CD1c-positive myeloid dendritic cell (primary cell): ENCODE measurements at regions not wholly inside any gene's neighbourhood (a gene's known extent, or its start where the extent isn't known, plus 50 kb on each side); places are given as distances from the start of the nearest gene placed in this dataset.
"Not testable (repeated sequence)": the region's sequence is repeated elsewhere in the genome, so short reads cannot be mapped to it uniquely, and the experiment has no call there.

ENCODE experiments used
- DNase-seq: peaks from one replicate; pipeline ENCODE4 v3.0.0-alpha.2; 2016; ENCODE audit errors: extremely low spot score

DNA sequence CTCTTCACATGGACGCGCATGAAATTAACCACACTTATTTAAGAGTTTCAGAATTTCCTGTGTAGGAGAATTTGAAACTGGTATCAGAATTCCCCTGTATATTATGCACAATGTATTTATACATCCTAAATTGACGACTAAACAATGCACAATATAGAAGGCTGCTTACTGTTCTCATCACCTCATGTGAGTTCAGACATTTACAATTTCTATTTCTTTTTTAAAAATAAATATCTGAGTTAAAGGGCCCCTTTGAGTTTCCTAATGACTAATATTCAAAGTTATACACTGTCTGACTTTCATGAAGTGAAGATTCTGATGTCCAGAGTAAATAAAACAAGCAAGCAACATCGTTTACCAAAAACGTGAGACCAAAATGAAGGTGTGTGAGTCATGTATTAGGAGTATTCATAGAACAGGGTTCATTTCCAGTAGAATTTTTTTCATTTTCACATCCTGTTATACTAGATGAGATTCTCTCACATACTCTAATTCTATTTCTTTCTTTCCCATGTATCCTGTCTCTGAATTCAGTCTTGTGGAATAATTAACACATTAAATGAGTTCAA is 406.2 kb downstream of the NUP35 start:
- DNase-seq: no peak

DNA sequence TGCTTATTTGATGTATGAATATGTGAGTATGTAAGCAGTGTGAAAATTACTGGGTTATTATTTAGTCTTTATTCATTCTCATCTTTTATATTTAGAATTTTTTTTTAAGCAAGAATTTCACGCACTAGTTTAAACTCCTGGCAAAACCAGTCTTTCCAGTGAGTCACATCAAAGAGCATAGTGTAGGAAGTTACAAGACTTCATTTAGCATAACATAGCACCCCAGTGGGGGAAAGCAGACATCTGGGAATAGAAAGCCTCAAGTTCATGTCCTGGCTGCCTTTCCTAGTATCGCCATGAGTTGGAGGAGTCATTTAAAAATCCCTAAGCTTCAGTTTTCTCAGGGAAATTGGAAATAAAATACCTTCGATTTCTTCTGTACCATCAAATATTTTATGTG is 408.3 kb downstream of the NUP35 start:
- DNase-seq: no peak

DNA sequence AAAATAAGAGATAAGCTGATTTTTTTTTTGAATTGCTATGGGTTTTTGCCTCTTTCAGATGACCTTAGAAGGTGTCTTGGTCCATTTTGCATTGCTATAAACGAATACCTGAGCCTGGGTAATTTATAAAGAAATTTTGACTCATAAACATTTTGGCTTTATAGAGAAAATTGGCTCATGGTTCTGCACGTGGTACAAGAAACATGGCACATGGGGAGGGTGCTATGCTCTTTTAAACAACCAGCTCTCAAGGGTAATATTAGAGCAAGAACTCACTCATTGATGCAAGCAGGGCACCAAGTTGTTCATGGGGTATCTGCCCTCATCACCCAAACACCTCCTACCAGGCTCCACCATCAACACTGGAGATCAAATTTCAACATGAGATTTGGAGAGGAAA is 408.8 kb downstream of the NUP35 start:
- no peak for DNase-seq

DNA sequence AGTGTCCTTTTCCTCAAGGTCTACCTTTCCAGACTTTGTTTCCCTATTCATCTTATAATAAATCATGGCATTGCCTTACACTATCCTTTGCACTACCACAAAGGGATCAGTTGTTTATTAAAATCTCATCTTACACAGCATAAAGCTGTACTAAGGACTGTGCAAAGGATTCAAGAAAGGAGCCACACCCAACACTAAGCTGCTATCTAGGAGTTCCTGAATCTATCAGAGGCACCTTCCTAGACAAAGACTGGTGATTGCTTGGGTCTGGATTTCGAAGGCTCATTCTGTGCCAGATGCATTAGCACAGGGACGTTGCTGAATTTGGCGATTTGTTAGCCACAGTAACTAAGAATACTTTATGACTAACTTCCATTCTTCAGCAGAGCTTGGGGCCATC is 412.0 kb downstream of the NUP35 start:
- DNase-seq: no peak

DNA sequence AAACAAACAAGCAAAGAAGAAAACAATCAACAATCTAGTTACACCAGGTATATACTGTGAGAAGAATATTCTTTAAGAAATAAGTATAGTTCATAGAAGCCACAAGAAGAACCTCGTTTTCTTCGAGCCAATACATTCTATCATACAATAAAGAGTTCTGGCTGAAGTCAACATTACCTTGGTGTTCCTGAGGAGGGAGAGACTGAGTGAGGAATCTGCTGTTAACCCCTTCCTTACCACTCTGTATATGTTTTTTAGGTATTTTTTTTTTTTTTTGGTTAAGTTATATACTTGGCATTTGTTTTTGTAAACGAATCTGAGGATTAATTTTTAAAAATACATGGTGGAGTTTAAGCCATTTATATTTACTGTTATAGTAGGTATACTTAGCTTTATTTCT is 412.5 kb downstream of the NUP35 start:
- no peak for DNase-seq

DNA sequence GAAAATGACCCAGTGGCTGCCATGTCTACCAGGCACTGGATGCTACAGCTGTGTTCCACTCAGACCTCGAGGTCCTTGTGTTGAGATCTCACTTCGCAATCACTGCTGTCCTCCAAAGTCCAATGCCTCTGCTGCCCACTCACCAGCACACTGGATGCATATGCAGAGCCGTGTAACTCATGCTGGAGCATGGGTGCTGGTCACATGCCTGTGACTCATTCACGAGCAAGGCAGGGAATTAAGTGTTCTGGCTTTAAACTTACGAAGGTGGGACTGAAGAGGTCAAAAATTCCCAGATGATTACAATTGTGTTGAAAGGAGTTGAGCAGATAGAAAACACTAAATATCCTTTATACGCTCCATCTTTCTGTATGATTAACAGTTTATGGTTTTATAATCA is 417.5 kb downstream of the NUP35 start:
- no peak for DNase-seq

DNA sequence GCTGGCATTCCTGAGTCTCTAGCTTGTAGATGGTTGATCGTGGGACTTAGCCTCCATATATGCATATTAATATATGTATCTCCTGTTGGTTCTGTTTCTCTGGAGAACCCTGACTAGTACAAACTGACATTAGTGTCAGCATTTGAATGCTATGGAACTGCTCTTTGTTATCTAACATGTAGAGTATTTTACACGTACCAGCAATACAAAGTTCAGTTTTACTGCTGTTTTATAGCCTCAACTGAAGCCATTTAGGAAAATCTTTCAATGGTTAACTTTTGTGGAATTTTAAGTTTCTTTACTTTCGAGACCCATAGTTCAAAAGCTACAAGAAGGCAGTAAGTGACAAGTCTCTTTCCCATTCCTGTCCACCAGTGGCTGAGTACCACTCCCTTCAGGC is 418.4 kb downstream of the NUP35 start:
- DNase-seq: no peak

DNA sequence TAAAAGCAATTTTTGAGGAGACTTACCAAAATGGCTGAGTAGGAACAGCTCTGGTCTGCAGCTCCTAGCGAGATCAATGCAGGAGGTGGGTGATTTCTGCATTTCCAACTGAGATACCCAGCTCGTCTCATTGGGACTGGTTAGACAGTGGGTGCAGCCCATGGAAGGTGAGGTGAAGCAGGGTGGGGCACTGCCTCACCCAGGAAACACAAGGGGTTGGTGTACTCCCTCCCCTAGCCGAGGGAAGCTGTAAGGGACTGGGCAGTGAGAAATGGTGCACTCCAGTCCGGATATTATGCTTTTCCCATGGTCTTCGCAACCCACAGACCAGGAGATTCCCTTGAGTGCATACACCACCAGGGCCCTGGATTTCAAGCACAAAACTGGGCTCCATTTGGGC is 419.0 kb downstream of the NUP35 start:
- DNase-seq: no peak

DNA sequence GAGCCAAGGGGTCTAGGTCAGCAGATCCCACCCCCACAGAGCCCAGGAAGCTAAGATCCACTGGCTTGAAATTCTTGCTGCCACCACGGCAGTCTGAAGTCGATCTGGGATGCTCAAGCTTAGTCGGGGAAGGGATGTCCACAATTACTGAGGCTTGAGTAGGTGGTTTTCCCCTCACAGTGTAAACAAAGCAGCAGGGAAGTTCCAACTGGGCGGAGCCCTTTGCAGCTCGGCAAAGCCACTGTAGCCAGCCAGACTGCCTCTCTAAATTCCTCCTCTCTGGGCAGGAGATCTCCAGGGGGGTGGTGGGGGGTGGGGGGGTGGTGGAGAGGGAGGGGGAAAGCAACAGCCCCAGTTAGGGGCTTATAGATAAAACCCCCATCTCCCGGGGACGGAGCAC is 419.5 kb downstream of the NUP35 start:
- no peak for DNase-seq

DNA sequence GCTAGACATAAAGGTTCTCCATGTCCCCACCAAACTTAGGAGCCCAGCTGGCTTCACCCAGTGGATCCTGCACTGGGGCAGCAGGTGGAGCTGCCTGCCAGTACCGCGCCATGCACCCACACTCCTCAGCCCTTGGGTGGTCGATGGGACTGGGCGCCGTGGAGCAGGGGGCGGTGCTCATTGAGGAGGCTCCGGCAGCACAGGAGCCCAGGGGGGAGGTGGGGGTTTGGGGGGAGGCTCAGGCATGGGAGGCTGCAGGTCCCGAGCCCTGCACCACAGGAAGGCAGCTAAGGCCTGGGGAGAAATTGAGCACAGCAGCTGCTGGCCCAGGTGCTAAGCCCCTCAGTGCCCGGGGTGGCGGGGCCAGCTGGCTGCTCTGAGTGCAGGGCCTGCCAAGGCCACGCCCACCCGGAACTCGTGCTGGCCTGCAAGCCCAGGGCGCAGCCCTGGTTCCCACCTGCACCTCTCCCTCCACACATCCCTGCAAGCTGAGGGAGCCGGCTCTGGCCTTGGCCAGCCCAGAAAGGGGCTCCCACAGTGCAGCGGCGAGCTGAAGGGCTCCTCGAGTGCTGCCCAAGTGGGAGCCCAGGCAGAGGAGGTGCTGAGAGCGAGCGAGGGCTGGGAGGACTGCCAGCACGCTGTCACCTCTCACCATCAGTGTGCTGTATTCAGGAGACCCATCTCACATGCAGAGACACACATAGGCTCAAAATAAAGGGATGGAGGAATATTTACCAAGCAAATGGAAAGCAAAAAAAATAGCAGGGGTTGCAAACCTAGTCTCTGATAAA is 422.5 kb downstream of the NUP35 start:
- DNase-seq: not testable (repeated sequence)

DNA sequence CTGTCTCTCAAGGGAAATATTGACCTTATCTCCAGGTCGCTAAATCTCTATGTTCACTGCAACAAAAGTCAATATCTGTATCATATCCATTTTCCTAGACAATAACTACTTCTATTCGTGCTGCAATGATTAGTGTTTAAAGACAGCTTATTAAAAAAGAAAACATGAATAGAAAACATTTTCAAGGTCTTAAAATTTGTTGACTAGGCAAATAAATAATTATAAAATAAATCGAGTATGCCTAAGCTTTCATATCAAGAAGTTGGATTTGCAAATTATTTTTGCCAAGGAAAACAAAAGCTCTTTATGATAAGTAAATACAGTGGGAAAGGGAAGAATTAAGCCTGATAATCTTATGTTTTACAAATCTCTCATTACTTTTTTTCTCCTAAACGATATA is 428.5 kb downstream of the NUP35 start:
- DNase-seq: no peak

DNA sequence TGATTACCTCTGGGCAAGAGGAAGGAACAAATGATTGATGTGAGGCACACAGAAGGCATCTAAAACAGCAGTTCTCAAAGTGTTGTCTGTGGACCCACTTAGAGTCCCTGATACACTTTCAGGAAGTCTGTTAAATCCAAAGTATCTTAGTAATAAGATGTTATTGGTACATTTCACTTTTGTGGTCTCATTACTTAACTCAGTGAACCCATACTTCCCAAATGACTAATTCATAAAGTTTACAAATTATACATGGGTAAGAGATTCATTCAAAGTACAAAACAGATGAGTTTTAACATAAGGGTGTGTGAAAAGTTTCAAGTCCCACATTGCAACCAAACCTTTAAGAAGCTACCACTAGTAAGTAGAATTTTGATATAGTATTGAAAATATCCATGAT is 440.5 kb downstream of the NUP35 start:
- DNase-seq: no peak

DNA sequence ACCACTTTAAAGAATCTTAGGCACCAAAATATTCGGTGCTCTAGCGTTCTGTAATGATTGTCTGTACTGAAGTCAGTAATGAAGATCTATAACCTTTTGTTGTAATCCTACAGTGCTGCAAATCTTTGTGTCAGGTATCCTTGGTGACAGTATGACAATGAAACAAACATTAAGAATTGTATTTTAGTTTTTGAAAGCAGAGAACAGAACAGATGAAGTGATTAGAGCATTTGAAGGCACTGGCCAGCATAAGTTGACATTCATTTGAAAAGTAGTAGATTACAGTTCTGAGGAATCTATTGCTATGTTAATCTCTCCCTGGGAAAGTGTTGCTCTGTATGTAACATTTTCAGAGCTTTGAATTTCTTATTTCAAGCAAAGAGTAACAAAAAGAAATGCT is 451.2 kb downstream of the NUP35 start:
- no peak for DNase-seq

DNA sequence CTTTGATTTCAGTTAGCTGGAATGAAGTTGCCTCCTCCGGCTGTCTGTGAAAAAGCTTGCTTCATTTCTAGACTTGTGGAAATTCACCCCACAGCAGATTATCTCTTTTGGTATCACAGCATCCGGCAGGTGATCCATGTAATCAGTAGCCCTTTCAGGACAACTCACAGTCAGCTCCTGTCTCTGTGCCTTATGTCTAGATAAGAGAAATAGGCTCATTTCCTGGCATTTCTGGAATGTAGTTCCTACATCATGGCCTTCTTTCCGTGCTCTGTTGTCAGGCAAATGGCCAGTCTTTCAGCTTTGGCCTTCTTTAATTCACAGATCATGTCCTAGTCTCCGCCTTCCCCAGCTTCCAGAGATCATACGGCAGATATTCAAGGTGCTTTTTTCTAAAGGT is 455.4 kb downstream of the NUP35 start:
- no peak for DNase-seq

DNA sequence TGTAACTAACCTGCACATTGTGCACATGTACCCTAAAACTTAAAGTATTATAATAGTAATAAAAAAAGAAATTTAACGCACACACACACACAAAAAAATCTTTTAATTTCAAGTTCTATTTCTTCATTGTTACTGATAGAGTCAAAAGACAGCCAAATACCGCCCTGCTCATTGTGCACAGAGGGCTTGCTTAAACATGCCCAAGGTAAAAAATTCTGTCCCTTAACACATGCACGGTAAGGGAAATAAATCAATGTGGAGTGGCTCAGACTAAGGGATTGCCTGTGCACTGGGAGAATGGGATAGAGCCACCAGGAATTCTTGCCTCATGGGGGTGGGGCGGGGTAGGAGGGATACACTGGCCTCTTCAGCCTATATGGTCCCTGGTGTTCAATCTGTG is 468.0 kb downstream of the NUP35 start:
- no peak for DNase-seq

DNA sequence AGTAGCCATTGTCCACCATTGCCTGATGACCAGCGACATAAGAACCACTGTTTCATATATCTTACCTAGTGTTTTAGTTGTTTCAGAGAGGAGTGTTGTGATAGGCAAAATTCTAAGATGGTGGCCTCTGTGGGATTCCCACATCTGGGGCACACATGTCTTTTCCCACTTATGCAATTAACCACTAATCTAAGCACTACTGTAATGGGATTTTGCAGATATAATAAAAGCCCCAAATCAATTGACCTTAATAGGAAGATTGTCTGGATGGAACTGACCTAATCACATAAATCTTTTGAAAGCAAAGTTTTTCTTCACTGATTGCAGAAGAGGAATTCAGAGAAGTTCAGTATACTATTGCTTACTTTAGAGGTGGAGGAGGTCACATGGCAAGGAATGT is 469.9 kb downstream of the NUP35 start:
- DNase-seq: no peak

DNA sequence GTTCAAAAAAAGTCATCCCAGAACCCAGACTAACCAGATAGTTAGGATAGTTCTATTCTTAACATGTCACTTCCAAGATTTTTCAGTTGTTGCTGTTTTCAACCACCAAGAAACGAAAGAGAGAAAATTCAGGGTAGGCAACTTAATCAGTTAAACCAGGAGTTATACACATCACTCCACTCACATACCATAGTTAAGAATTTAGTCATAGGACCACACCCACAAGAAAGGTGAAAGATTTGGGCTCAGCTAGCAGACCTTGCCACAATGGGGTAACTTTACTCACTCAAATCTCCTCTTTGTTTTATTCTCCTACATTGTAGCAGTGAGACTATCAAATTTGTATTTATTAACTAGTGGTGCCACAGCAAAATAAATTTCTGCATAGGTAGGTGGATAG is 473.6 kb downstream of the NUP35 start:
- DNase-seq: no peak

DNA sequence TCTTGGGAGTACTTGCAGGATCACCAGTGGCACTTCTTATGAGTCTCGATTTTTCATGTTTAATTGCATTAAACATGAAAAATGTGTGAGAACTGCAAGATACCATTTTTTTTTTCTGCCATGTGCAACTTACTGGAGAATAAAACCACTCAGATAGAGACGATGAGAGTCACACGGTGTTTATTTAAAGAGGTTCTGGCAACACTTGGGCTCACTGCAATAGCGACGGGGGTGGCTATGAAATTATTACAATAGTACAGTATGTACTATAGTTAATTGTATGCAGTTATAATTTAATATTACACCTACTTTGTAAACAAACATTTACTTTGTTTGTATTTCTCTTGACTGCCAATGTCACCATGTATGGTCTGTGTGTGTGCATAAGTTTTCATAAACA is 479.8 kb downstream of the NUP35 start:
- DNase-seq: no peak

DNA sequence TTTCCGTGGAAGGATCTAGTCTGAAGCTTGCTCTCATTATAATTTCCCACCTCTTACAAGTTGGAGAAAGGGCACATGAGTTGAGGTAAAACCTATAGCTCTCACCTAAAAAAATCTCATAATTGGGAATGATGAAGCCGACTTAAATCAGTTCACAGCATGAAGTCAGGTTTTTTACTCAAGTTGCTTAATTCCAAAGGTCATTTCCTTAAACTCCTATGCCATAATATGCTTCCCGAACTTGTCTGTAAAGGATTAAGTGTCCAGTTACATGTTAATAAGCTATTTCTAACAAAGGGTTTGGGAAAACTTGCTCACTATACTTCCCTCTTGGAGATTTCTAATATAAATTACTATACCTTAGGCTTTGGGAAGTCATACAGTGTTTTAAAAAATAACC is 481.2 kb downstream of the NUP35 start:
- no peak for DNase-seq

DNA sequence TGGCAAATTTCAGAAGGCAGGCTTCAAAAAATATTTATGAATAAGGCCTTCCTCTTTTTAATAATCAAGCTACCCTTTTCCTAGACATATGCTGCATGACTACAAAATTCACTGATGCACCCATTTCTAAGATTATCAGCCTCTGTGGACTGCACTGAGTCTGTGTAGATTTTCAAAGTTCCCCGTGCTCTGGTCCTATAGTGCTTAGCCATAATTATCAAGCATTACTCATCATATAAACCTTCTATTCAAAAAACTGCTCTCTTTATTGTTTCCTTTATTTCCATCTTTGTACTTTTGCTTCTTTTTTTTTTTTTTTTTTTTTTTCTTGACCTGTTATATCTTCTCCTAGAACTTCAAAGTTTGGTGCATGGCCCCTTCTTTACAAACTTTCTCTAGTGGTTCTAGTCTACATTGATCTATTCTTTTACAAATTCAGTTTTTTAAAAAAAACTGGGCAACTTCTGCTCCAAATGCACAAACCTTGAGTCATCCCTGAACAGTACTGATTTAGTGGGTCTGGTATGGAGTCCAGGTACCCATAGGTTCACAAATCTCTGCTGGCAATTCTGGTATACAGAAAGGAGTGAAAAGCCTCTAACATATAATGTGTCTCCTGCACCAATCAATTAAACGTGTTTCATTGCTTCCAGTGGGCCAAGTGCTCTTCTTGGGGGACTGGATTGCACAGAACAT is 481.9 kb downstream of the NUP35 start:
- no peak for DNase-seq

DNA sequence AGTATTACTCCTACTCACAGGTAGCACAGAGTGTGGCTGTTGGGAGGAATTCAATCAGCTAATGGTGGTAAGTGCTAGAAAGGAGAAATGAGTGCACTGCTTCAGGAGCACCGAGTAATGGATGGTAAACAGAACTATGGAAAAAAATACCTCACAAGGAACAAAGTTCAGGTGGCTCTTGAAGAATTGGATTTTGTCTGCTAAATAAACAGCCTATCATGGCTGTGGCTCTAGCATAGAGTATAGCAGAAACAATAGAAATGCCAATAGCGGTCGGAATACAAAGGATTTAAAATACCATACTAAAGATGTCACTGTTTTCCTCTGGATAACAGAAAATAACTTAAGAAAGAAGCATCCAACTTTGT is 482.5 kb downstream of the NUP35 start:
- no peak for DNase-seq

DNA sequence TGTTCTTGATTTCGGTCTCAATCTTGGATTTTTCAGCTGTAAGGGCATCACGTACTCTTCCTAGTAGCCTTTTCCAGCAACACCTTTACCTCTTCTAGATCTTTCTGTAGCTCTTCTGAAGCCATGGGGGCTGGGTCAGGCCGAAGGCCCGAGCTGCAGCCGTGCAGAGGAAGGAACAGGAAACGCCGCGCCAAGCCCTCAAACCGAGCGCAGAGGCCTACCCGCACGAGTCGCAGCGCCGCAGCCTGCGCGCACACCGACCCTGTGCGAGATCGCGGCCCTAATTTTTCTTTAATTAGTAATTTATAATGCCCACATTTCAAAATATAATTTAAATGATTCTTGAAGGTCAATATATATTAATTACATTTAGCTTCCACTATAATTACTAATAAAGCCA is 483.8 kb downstream of the NUP35 start:
- no peak for DNase-seq

DNA sequence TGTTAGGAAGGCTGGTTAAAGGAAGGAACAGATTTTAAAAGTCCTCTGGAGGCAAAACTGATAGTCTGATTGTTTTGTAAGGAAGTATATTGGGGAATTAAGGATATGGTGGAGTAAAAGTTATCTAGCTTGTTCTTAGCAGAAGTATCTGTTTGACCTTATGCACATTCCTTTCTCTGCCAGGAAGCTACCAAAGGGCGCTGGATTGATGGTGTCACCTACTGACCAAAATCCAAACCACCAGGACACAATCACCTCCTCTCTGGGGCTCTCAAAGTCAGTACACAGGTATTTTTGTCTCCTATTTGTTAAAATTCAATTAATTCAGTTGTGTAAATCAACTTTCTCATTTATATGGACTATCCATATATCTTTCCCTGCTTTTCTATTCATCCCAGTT is 484.5 kb downstream of the NUP35 start:
- no peak for DNase-seq
